Fibroblast of villous mesenchyme (primary cell): ENCODE measurements at regions not wholly inside any gene's neighbourhood (a gene's known extent, or its start where the extent isn't known, plus 50 kb on each side); places are given as distances from the start of the nearest gene placed in this dataset.

ENCODE experiments used
- DNase-seq: peaks from one replicate; pipeline ENCODE4 v3.0.0-alpha.2; 2010; ENCODE audit warnings: low read depth
- H3K4me3 ChIP-seq: 2 replicates; pipeline ENCODE4 v1.5.1; 2011; ENCODE audit warnings: low read depth, mild to moderate bottlenecking, low read length
- CTCF ChIP-seq: IDR thresholded peaks from 2 replicates; pipeline ENCODE4 v1.5.1; 2012; ENCODE audit warnings: low read depth, mild to moderate bottlenecking, low read length; ENCODE audit not compliant: insufficient read depth

- TF ChIP-seq CTCF, result no peak
- DNase-seq, result no peak
- no peak overlapping the region for H3K4me3 ChIP-seq
These were observed 97.0 kb downstream of the FAM181B start for GRCh38 chr11:82636615-82637014.

GRCh38 chr11:82634091-82634490 lies 99.6 kb downstream of the FAM181B start:
- no peak for DNase-seq
- TF ChIP-seq CTCF, result no peak
- H3K4me3 ChIP-seq, result no peak overlapping the region

- no peak for TF ChIP-seq CTCF
- no peak overlapping the region for H3K4me3 ChIP-seq
- DNase-seq, result no peak
These were observed 101.7 kb downstream of the FAM181B start for GRCh38 chr11:82631722-82632630.

GRCh38 chr11:82610671-82611070 lies 123.0 kb downstream of the FAM181B start:
- no peak for TF ChIP-seq CTCF
- no peak overlapping the region for H3K4me3 ChIP-seq
- no peak for DNase-seq

GRCh38 chr11:82606738-82607137 lies 126.9 kb downstream of the FAM181B start:
- H3K4me3 ChIP-seq, result no peak overlapping the region
- no peak for DNase-seq
- TF ChIP-seq CTCF, result no peak

- DNase-seq, result no peak
- TF ChIP-seq CTCF, result no peak
- no peak overlapping the region for H3K4me3 ChIP-seq
These were observed 132.0 kb downstream of the FAM181B start for GRCh38 chr11:82601711-82602110.
